ENCODE measurements at regions not wholly inside any gene's neighbourhood (a gene's known extent, or its start where the extent isn't known, plus 50 kb on each side); places are given as distances from the start of the nearest gene placed in this dataset.

DNA sequence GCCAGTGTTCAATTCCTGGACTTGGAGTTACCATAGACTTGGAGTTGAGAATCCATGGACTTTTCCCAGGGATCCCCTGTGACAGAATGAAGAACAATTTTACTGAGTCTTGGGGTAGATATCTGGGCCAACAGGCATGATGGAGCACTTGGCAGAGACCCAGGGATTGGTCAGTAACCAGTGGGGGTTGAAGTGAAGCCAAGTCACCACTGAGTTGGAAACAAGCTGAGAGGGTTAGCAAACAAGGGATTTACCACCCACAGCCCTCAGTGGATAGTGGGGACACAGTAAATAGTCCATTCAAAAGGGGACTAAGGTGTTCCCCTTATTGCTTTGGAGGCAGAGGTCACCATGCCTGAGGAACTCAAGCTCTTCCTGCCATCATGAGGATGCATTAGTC, 281.7 kb downstream of the PPP1R2C start:
- H3K27ac ChIP-seq: no peak overlapping the region
- H3K4me2 ChIP-seq: no peak overlapping the region
- H3F3A ChIP-seq (ENCODE audit: low read depth): no peaks in the 10 kb centered on the region
- Mint-ChIP-seq H3K36me3 (no peaks in the 10 kb centered on the region), H3K4me3 (no peak overlapping the region), H3K4me1 (no peaks in the 10 kb centered on the region), H3K27ac (no peak overlapping the region), H3K9me3 (no peaks in the 10 kb centered on the region), H3K27me3 (ENCODE audit: insufficient read depth, low read depth) (no peaks in the 10 kb centered on the region)
- no peaks in the 10 kb centered on the region for H3K4me1 ChIP-seq
- H4K20me1 ChIP-seq (ENCODE audit: low read depth): no peaks in the 10 kb centered on the region
- TF ChIP-seq EZH2phosphoT487 (IDR thresholded peaks at IDR 0.05): no peak
- DNase-seq (ENCODE audit: low spot score): no peak
- H3K36me3 ChIP-seq: no peaks in the 10 kb centered on the region
- no peak overlapping the region for H3K4me3 ChIP-seq
- no peak overlapping the region for H2AFZ ChIP-seq (replicated peaks)
- no peaks in the 10 kb centered on the region for H3K79me2 ChIP-seq (ENCODE audit: low read depth)
- no peaks in the 10 kb centered on the region for H3K27me3 ChIP-seq
- H3K9ac ChIP-seq: no peak overlapping the region
- no peaks in the 10 kb centered on the region for H3K9me3 ChIP-seq (ENCODE audit: low read depth)

DNA sequence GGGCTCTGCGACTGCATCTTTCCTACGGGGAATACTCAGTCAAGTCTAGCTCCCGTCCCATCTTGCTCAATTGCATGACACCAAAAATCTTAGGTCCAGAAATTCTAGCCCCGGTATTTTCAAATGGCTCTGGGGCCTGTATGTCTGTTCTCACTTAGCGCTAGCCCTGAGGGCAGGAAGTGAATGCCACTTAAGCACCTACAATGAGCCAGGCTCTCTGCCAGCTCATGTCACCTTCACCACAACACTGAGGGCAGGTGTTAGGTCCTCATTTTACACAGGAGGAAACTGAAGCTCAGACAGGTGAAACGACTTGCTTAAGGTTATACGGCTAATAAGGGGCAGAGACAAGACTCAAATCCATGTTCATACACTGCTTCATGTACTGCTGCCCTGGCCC, 282.8 kb downstream of the PPP1R2C start:
- H2AFZ ChIP-seq (replicated peaks): no peak overlapping the region
- no peaks in the 10 kb centered on the region for H3K4me1 Mint-ChIP-seq
- no peak overlapping the region for H3K4me3 ChIP-seq
- no peak for DNase-seq (ENCODE audit: low spot score)
- H3K27me3 Mint-ChIP-seq (ENCODE audit: insufficient read depth, low read depth): no peaks in the 10 kb centered on the region
- no peak overlapping the region for H3K9ac ChIP-seq
- no peaks in the 10 kb centered on the region for H3K27me3 ChIP-seq
- H3K36me3 ChIP-seq: no peaks in the 10 kb centered on the region
- no peaks in the 10 kb centered on the region for H3F3A ChIP-seq (ENCODE audit: low read depth)
- H4K20me1 ChIP-seq (ENCODE audit: low read depth): no peaks in the 10 kb centered on the region
- no peak overlapping the region for H3K4me2 ChIP-seq
- no peaks in the 10 kb centered on the region for H3K9me3 Mint-ChIP-seq
- H3K79me2 ChIP-seq (ENCODE audit: low read depth): no peaks in the 10 kb centered on the region
- H3K4me1 ChIP-seq: no peaks in the 10 kb centered on the region
- TF ChIP-seq EZH2phosphoT487 (IDR thresholded peaks at IDR 0.05) (no peak), EZH2 (IDR thresholded peaks at IDR 0.05) (no peak)
- no peak overlapping the region for H3K27ac Mint-ChIP-seq
- no peak overlapping the region for H3K4me3 Mint-ChIP-seq
- no peaks in the 10 kb centered on the region for H3K36me3 Mint-ChIP-seq
- no peaks in the 10 kb centered on the region for H3K9me3 ChIP-seq (ENCODE audit: low read depth)
- H3K27ac ChIP-seq: no peak overlapping the region

DNA sequence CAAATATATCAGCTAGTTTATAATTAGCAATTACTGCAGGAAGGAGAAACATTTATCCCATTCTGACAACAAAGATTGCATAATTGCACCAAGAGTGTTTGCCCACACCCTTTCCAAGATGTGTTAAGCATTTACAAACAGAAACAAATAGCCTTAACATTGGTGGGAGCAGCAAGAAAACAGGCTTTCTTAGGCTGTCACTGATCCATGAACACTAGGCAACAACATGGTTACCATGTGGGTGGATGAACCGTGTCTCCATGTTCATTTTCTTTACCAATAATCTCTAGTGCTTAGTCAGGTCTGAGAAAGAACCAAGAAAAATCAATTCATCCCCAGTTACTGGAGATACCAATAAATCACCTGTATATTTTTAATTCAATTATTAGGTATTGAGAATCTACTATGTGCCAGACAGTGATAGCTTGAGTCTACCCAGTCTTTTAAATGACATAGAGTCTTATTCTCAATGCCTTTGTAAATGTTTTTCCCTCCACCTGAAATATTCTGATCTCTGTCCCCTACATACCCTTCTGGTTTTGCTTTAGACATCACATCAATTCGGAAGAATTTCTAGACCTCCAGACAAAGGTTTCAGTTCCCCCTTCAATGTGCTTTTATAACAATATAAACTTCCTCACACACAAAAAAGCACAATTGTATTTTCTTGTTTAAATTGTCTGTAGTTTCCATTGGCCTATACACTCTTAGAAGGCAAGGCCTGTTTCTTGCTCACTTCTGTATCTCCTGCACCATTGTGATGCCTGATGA, 286.6 kb downstream of the PPP1R2C start:
- TF ChIP-seq, protein P1, sequence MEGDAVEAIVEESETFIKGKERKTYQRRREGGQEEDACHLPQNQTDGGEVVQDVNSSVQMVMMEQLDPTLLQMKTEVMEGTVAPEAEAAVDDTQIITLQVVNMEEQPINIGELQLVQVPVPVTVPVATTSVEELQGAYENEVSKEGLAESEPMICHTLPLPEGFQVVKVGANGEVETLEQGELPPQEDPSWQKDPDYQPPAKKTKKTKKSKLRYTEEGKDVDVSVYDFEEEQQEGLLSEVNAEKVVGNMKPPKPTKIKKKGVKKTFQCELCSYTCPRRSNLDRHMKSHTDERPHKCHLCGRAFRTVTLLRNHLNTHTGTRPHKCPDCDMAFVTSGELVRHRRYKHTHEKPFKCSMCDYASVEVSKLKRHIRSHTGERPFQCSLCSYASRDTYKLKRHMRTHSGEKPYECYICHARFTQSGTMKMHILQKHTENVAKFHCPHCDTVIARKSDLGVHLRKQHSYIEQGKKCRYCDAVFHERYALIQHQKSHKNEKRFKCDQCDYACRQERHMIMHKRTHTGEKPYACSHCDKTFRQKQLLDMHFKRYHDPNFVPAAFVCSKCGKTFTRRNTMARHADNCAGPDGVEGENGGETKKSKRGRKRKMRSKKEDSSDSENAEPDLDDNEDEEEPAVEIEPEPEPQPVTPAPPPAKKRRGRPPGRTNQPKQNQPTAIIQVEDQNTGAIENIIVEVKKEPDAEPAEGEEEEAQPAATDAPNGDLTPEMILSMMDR (IDR thresholded peaks at IDR 0.05): no peak
- TF ChIP-seq EZH2 (IDR thresholded peaks at IDR 0.05) (no peak), EZH2phosphoT487 (IDR thresholded peaks at IDR 0.05) (no peak)
- no peaks in the 10 kb centered on the region for H3K36me3 ChIP-seq
- no peaks in the 10 kb centered on the region for H3K27me3 ChIP-seq
- H3F3A ChIP-seq (ENCODE audit: low read depth): no peaks in the 10 kb centered on the region
- H3K9ac ChIP-seq: no peak overlapping the region
- H3K9me3 ChIP-seq (ENCODE audit: low read depth): no peaks in the 10 kb centered on the region
- H3K4me1 ChIP-seq: no peaks in the 10 kb centered on the region
- Mint-ChIP-seq H3K36me3 (no peaks in the 10 kb centered on the region), H3K4me1 (no peaks in the 10 kb centered on the region), H3K9me3 (no peaks in the 10 kb centered on the region), H3K27ac (no peak overlapping the region), H3K27me3 (ENCODE audit: insufficient read depth, low read depth) (no peaks in the 10 kb centered on the region), H3K4me3 (no peak overlapping the region)
- no peak overlapping the region for H2AFZ ChIP-seq (replicated peaks)
- H4K20me1 ChIP-seq (ENCODE audit: low read depth): no peaks in the 10 kb centered on the region
- H3K27ac ChIP-seq: no peak overlapping the region
- no peak overlapping the region for H3K4me3 ChIP-seq
- DNase-seq (ENCODE audit: low spot score): no peak
- no peak overlapping the region for H3K4me2 ChIP-seq
- no peaks in the 10 kb centered on the region for H3K79me2 ChIP-seq (ENCODE audit: low read depth)

DNA sequence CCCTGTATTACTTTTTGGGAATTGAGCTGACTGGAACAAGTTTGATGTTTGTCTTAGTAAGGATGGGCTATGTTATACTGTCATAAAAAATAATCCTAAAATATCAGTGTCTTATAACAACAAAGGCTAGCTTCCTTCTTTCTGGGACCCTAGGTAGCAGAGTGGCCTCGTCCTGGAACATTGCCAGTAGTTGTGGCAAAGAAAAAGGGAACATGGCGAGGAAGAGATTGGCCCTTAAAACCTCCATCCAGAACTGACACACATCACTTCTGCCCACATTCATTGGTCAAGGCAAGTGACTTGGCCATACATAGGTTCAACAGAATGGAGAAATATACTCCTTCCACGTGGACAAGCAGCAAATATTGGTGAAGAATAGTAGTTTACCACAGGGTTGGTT, 287.9 kb downstream of the PPP1R2C start:
- no peaks in the 10 kb centered on the region for H3K4me1 ChIP-seq
- H4K20me1 ChIP-seq (ENCODE audit: low read depth): no peaks in the 10 kb centered on the region
- Mint-ChIP-seq H3K4me3 (no peak overlapping the region), H3K27me3 (ENCODE audit: insufficient read depth, low read depth) (no peaks in the 10 kb centered on the region), H3K9me3 (no peaks in the 10 kb centered on the region), H3K27ac (no peak overlapping the region), H3K4me1 (no peaks in the 10 kb centered on the region), H3K36me3 (no peaks in the 10 kb centered on the region)
- H3K9me3 ChIP-seq (ENCODE audit: low read depth): no peaks in the 10 kb centered on the region
- H2AFZ ChIP-seq (replicated peaks): no peak overlapping the region
- H3K9ac ChIP-seq: no peak overlapping the region
- H3K27me3 ChIP-seq: no peaks in the 10 kb centered on the region
- no peak overlapping the region for H3K4me2 ChIP-seq
- H3K36me3 ChIP-seq: no peaks in the 10 kb centered on the region
- TF ChIP-seq EZH2phosphoT487 (IDR thresholded peaks at IDR 0.05) (no peak), EZH2 (IDR thresholded peaks at IDR 0.05) (no peak)
- TF ChIP-seq, protein P1 (IDR thresholded peaks at IDR 0.05): no peak
- H3K79me2 ChIP-seq (ENCODE audit: low read depth): no peaks in the 10 kb centered on the region
- H3F3A ChIP-seq (ENCODE audit: low read depth): no peaks in the 10 kb centered on the region
- H3K27ac ChIP-seq: no peak overlapping the region
- H3K4me3 ChIP-seq: no peak overlapping the region
- DNase-seq (ENCODE audit: low spot score): no peak
